GM23338 (cell line): ENCODE measurements at regions not wholly inside any gene's neighbourhood (a gene's known extent, or its start where the extent isn't known, plus 50 kb on each side); places are given as distances from the start of the nearest gene placed in this dataset.

Experiments used
- ATAC-seq: fragments of 200-7000 bp; cut with Tn5 transposase; 3 replicates; pipeline ENCODE4 v1.9.1; 2020
- DNase-seq: peaks from one replicate; pipeline ENCODE4 v3.0.0-alpha.2; 2015; ENCODE audit warnings: low spot score
- H2AFZ ChIP-seq: fragments of 200-600 bp; sonication (generic); 2 replicates; pipeline ENCODE4 v1.8.0; 2016; ENCODE audit warnings: antibody characterized with exemption, mild to moderate bottlenecking, moderate library complexity
- H3F3A ChIP-seq: fragments of 200-600 bp; sonication (generic); replicated peaks from 2 replicates; pipeline ENCODE4 v1.8.0; 2017; ENCODE audit warnings: antibody characterized with exemption, mixed run types, low read depth
- H3K27ac ChIP-seq: fragments of 200-600 bp; sonication (generic); 2 replicates; pipeline ENCODE4 v1.6.1; 2016; ENCODE audit warnings: low read depth
- H3K27me3 ChIP-seq: fragments of 200-600 bp; sonication (generic); 2 replicates; pipeline ENCODE4 v1.8.0; 2016; ENCODE audit warnings: mild to moderate bottlenecking, mixed run types, moderate library complexity; ENCODE audit not compliant: insufficient read depth
- H3K36me3 ChIP-seq: fragments of 200-600 bp; sonication (generic); 2 replicates; pipeline ENCODE4 v1.8.0; 2016; ENCODE audit warnings: mild to moderate bottlenecking; ENCODE audit not compliant: insufficient read depth
- H3K4me1 ChIP-seq: fragments of 200-600 bp; sonication (generic); 2 replicates; pipeline ENCODE4 v1.8.0; 2016; ENCODE audit warnings: mild to moderate bottlenecking, moderate library complexity; ENCODE audit not compliant: insufficient read depth
- H3K4me2 ChIP-seq: fragments of 200-600 bp; sonication (generic); 2 replicates; pipeline ENCODE4 v1.7.1; 2017; ENCODE audit warnings: mixed run types
- H3K4me3 ChIP-seq: fragments of 200-600 bp; sonication (generic); 2 replicates; pipeline ENCODE4 v1.6.1; 2016; ENCODE audit warnings: mixed run types
- H3K79me2 ChIP-seq: fragments of 200-600 bp; sonication (generic); replicated peaks from 2 replicates; pipeline ENCODE4 v1.8.0; 2017; ENCODE audit warnings: mild to moderate bottlenecking; ENCODE audit not compliant: insufficient read depth
- H3K9me2 ChIP-seq: fragments of 200-600 bp; sonication (generic); 2 replicates; pipeline ENCODE4 v1.8.0; 2017; ENCODE audit not compliant: insufficient read depth
- H4K20me1 ChIP-seq: fragments of 200-600 bp; sonication (generic); replicated peaks from 2 replicates; pipeline ENCODE4 v1.8.0; 2017; ENCODE audit warnings: mild to moderate bottlenecking; ENCODE audit not compliant: insufficient read depth
- H3K27ac Mint-ChIP-seq: 2 replicates; pipeline ENCODE4 v1.8.0; 2020; ENCODE audit warnings: inconsistent platforms, mild to moderate bottlenecking, moderate library complexity, mixed read lengths
- H3K27me3 Mint-ChIP-seq: 3 replicates; pipeline ENCODE4 v1.8.0; 2022; ENCODE audit warnings: low read depth, mild to moderate bottlenecking, moderate library complexity, mixed read lengths, inconsistent platforms; ENCODE audit not compliant: insufficient read depth, poor library complexity
- H3K36me3 Mint-ChIP-seq: 3 replicates; pipeline ENCODE4 v1.8.0; 2021; ENCODE audit warnings: low read depth, mild to moderate bottlenecking, inconsistent platforms, moderate library complexity, mixed read lengths
- H3K4me1 Mint-ChIP-seq: 3 replicates; pipeline ENCODE4 v1.8.0; 2020; ENCODE audit warnings: mild to moderate bottlenecking, inconsistent platforms, mixed read lengths
- H3K4me3 Mint-ChIP-seq: 3 replicates; pipeline ENCODE4 v1.8.0; 2021; ENCODE audit warnings: moderate library complexity, mild to moderate bottlenecking, inconsistent platforms, mixed read lengths
- H3K9me3 Mint-ChIP-seq: 3 replicates; pipeline ENCODE4 v1.8.0; 2020; ENCODE audit warnings: moderate library complexity, mild to moderate bottlenecking, inconsistent platforms, mixed read lengths
- EZH2 ChIP-seq: fragments of 200-600 bp; sonication (generic); IDR thresholded peaks from one replicate; pipeline ENCODE4 v1.8.0; 2017; ENCODE audit warnings: antibody characterized with exemption, mild to moderate bottlenecking, low read depth; ENCODE audit not compliant: unreplicated experiment
- EZH2phosphoT487 ChIP-seq: fragments of 200-600 bp; sonication (generic); IDR thresholded peaks from one replicate; pipeline ENCODE4 v1.8.1; 2018; ENCODE audit warnings: antibody characterized with exemption; ENCODE audit not compliant: unreplicated experiment
- JUNB ChIP-seq: IDR thresholded peaks from one replicate; pipeline ENCODE4 v1.6.1; 2016; ENCODE audit warnings: antibody characterized with exemption; ENCODE audit not compliant: unreplicated experiment
- NANOG ChIP-seq: IDR thresholded peaks from 2 replicates; pipeline ENCODE4 v1.6.1; 2016; ENCODE audit warnings: antibody characterized with exemption, borderline replicate concordance
- POLR2AphosphoS5 ChIP-seq: IDR thresholded peaks from 2 replicates; pipeline ENCODE4 v1.6.1; 2016; ENCODE audit warnings: antibody characterized with exemption, low read depth
- STAT1 ChIP-seq: IDR thresholded peaks from one replicate; pipeline ENCODE4 v1.6.1; 2016; ENCODE audit warnings: antibody characterized with exemption; ENCODE audit not compliant: unreplicated experiment
- TF ChIP-seq, protein P1 (sequence below): IDR thresholded peaks from 2 replicates; pipeline ENCODE4 v1.6.1; 2016; ENCODE audit warnings: antibody characterized with exemption
- TF ChIP-seq, protein P2 (sequence below): fragments of 250-450 bp; sonication (Bioruptor Pico); IDR thresholded peaks from 2 replicates; pipeline ENCODE4 v1.5.0; 2020; ENCODE audit warnings: mild to moderate bottlenecking, moderate library complexity
- TF ChIP-seq, protein P3 (sequence below): IDR thresholded peaks from one replicate; pipeline ENCODE4 v1.6.1; 2018; ENCODE audit warnings: antibody characterized with exemption; ENCODE audit not compliant: unreplicated experiment
- TF ChIP-seq, protein P4 (sequence below), 2 experiments: fragments of 200-600 bp in 1 of 2; sonication (generic) in 1 of 2; conservative IDR thresholded peaks; 2 replicates each; pipeline versions ENCODE4 v1.5.1 to v1.6.1; 2016 to 2017; ENCODE audit warnings: antibody characterized with exemption in 2 of 2, low read depth in 2 of 2, mild to moderate bottlenecking in 2 of 2, moderate library complexity in 1 of 2

DNA sequence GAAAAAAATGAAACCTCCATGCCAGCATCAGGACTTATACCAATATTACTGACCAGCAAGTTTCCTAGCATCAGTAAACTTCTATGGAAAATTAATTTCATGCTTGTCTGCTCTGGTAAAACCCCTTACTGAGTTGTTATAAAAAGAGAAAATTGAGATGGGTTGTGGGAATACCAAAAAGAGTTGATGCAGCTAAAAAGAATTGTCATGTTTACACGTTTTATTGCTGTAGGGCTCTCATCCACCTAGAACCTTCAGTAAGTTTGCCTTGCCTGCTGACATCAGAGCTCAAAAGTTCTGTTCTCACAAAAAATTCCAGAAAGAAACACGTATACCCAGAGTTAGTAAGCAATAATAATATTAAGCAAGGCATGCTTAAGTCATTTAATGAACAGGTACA, 641.3 kb upstream of the ZNF385D start (continued):
- TF ChIP-seq EZH2 (no peak), POLR2AphosphoS5 (no peak), STAT1 (no peak)
- TF ChIP-seq, protein P1, sequence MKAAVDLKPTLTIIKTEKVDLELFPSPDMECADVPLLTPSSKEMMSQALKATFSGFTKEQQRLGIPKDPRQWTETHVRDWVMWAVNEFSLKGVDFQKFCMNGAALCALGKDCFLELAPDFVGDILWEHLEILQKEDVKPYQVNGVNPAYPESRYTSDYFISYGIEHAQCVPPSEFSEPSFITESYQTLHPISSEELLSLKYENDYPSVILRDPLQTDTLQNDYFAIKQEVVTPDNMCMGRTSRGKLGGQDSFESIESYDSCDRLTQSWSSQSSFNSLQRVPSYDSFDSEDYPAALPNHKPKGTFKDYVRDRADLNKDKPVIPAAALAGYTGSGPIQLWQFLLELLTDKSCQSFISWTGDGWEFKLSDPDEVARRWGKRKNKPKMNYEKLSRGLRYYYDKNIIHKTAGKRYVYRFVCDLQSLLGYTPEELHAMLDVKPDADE, result no peak
- TF ChIP-seq, protein P2, sequence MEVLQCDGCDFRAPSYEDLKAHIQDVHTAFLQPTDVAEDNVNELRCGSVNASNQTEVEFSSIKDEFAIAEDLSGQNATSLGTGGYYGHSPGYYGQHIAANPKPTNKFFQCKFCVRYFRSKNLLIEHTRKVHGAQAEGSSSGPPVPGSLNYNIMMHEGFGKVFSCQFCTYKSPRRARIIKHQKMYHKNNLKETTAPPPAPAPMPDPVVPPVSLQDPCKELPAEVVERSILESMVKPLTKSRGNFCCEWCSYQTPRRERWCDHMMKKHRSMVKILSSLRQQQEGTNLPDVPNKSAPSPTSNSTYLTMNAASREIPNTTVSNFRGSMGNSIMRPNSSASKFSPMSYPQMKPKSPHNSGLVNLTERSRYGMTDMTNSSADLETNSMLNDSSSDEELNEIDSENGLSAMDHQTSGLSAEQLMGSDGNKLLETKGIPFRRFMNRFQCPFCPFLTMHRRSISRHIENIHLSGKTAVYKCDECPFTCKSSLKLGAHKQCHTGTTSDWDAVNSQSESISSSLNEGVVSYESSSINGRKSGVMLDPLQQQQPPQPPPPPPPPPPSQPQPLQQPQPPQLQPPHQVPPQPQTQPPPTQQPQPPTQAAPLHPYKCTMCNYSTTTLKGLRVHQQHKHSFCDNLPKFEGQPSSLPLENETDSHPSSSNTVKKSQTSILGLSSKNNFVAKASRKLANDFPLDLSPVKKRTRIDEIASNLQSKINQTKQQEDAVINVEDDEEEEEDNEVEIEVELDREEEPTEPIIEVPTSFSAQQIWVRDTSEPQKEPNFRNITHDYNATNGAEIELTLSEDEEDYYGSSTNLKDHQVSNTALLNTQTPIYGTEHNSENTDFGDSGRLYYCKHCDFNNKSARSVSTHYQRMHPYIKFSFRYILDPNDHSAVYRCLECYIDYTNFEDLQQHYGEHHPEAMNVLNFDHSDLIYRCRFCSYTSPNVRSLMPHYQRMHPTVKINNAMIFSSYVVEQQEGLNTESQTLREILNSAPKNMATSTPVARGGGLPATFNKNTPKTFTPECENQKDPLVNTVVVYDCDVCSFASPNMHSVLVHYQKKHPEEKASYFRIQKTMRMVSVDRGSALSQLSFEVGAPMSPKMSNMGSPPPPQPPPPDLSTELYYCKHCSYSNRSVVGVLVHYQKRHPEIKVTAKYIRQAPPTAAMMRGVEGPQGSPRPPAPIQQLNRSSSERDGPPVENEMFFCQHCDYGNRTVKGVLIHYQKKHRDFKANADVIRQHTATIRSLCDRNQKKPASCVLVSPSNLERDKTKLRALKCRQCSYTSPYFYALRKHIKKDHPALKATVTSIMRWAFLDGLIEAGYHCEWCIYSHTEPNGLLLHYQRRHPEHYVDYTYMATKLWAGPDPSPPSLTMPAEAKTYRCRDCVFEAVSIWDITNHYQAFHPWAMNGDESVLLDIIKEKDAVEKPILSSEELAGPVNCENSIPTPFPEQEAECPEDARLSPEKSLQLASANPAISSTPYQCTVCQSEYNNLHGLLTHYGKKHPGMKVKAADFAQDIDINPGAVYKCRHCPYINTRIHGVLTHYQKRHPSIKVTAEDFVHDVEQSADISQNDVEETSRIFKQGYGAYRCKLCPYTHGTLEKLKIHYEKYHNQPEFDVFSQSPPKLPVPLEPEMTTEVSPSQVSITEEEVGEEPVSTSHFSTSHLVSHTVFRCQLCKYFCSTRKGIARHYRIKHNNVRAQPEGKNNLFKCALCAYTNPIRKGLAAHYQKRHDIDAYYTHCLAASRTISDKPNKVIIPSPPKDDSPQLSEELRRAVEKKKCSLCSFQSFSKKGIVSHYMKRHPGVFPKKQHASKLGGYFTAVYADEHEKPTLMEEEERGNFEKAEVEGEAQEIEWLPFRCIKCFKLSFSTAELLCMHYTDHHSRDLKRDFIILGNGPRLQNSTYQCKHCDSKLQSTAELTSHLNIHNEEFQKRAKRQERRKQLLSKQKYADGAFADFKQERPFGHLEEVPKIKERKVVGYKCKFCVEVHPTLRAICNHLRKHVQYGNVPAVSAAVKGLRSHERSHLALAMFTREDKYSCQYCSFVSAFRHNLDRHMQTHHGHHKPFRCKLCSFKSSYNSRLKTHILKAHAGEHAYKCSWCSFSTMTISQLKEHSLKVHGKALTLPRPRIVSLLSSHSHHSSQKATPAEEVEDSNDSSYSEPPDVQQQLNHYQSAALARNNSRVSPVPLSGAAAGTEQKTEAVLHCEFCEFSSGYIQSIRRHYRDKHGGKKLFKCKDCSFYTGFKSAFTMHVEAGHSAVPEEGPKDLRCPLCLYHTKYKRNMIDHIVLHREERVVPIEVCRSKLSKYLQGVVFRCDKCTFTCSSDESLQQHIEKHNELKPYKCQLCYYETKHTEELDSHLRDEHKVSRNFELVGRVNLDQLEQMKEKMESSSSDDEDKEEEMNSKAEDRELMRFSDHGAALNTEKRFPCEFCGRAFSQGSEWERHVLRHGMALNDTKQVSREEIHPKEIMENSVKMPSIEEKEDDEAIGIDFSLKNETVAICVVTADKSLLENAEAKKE (CRISPR knock-in tag), result no peak

DNA sequence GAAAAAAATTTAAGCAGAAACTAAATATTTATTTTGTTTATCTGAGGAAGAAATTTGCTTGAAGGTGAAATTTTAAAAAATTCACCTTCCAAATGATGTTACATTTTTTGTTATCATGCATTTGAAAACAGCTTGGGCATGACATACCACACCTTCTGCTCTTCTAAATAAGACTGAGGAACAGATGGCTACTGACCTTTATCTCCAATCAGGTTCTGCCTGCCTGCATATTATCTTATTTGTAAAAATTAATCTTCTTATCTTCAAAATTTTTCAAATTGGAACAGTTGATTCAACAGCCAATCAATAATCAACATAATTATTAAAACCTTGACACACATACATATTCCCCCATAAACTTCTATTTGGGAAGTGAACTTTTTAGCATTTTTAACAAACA, 641.8 kb upstream of the ZNF385D start:
- no peaks in the 10 kb centered on the region for H3K36me3 Mint-ChIP-seq
- H3K4me1 Mint-ChIP-seq, result no peaks in the 10 kb centered on the region
- H3K9me2 ChIP-seq, result no peaks in the 10 kb centered on the region
- no peak overlapping the region for H3K27ac Mint-ChIP-seq
- H3K27me3 Mint-ChIP-seq, result no peaks in the 10 kb centered on the region
- no peak overlapping the region for H3K4me3 Mint-ChIP-seq
- no peaks in the 10 kb centered on the region for H4K20me1 ChIP-seq
- no peak overlapping the region for H3K27ac ChIP-seq
- no peaks in the 10 kb centered on the region for H3K9me3 Mint-ChIP-seq
- no peak overlapping the region for H3K4me2 ChIP-seq
- ATAC-seq (no peak), DNase-seq (no peak)
- no peak overlapping the region for H3K4me3 ChIP-seq
- no peaks in the 10 kb centered on the region for H3F3A ChIP-seq
- no peaks in the 10 kb centered on the region for H3K4me1 ChIP-seq
- H2AFZ ChIP-seq, result no peak overlapping the region
- H3K79me2 ChIP-seq, result no peaks in the 10 kb centered on the region
- H3K27me3 ChIP-seq, result no peaks in the 10 kb centered on the region
- no peaks in the 10 kb centered on the region for H3K36me3 ChIP-seq
- TF ChIP-seq, protein P3, sequence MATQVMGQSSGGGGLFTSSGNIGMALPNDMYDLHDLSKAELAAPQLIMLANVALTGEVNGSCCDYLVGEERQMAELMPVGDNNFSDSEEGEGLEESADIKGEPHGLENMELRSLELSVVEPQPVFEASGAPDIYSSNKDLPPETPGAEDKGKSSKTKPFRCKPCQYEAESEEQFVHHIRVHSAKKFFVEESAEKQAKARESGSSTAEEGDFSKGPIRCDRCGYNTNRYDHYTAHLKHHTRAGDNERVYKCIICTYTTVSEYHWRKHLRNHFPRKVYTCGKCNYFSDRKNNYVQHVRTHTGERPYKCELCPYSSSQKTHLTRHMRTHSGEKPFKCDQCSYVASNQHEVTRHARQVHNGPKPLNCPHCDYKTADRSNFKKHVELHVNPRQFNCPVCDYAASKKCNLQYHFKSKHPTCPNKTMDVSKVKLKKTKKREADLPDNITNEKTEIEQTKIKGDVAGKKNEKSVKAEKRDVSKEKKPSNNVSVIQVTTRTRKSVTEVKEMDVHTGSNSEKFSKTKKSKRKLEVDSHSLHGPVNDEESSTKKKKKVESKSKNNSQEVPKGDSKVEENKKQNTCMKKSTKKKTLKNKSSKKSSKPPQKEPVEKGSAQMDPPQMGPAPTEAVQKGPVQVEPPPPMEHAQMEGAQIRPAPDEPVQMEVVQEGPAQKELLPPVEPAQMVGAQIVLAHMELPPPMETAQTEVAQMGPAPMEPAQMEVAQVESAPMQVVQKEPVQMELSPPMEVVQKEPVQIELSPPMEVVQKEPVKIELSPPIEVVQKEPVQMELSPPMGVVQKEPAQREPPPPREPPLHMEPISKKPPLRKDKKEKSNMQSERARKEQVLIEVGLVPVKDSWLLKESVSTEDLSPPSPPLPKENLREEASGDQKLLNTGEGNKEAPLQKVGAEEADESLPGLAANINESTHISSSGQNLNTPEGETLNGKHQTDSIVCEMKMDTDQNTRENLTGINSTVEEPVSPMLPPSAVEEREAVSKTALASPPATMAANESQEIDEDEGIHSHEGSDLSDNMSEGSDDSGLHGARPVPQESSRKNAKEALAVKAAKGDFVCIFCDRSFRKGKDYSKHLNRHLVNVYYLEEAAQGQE, result no peak
- TF ChIP-seq JUNB (no peak), POLR2AphosphoS5 (no peak), NANOG (no peak), STAT1 (no peak), EZH2phosphoT487 (no peak)
- TF ChIP-seq, protein P1, result no peak
- TF ChIP-seq, protein P4, sequence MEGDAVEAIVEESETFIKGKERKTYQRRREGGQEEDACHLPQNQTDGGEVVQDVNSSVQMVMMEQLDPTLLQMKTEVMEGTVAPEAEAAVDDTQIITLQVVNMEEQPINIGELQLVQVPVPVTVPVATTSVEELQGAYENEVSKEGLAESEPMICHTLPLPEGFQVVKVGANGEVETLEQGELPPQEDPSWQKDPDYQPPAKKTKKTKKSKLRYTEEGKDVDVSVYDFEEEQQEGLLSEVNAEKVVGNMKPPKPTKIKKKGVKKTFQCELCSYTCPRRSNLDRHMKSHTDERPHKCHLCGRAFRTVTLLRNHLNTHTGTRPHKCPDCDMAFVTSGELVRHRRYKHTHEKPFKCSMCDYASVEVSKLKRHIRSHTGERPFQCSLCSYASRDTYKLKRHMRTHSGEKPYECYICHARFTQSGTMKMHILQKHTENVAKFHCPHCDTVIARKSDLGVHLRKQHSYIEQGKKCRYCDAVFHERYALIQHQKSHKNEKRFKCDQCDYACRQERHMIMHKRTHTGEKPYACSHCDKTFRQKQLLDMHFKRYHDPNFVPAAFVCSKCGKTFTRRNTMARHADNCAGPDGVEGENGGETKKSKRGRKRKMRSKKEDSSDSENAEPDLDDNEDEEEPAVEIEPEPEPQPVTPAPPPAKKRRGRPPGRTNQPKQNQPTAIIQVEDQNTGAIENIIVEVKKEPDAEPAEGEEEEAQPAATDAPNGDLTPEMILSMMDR (conservative IDR thresholded peaks at IDR 0.05; ENCODE audit: low read depth in 2 of 2), result no peak
